GM18861 (cell line): ENCODE measurements at regions not wholly inside any gene's neighbourhood (a gene's known extent, or its start where the extent isn't known, plus 50 kb on each side); places are given as distances from the start of the nearest gene placed in this dataset.

Experiments used
- ATAC-seq: cut with Tn5 transposase; IDR thresholded peaks from one replicate; pipeline ENCODE4 v1.9.1; 2021; ENCODE audit not compliant: unreplicated experiment

DNA sequence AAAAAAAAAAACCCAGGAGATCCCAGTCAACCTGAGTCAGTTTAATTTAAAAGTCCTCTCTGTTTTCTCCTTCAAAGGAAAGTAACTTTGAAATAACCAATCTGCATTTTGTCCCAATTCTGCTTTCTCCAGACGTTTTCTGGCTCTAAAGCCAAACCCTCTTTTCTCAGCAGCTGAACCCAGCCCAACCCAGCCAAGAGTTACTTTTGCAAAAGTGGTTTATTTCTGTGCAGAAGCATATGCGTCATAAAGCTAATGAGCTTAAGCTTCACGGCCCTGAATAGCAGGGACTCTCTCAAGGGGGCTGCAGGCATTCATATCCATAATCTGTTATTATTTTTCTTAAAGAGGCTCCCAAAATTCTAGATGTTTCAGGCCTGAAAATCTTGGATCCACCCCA lies 176.6 kb downstream of the GALC start:
- ATAC-seq = no peak

DNA sequence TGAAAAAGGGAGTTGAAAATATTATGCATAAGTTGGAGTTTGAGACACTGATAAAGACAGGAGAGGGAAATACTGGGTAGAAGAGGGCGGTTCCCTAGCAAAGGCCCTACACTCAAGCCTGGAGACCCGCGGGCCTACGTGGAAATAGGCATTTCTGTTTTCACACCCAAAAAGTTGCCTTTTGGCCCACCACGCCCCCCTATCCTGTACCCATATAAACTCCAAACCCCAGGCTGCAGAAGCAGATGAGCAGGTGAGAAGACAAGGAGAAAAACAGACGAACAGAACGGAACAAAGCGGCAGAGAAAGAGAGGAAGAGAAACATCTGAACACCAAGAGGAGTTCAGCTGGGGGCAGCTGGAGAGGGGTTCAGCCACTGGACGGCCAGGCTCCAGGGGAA lies 177.9 kb downstream of the GALC start:
- no peak for ATAC-seq

DNA sequence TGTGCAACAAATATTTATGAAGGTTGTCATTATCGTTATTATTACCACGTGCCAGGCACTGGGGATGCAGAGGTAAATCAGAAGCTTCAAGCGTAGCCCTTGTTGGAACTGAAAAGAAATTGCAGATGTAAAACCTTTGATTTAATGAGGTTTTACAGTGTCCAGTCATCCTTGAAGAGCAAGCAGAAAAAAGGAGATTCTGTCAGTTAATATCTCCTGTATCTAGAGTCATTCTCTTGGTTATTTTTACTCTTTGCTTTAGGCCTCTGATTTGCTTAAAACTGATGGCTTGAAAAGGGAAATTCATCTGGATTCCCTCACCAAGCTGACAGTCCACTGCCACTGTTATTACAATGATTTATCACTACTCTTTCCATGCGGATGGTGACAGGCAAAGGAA lies 179.3 kb downstream of the GALC start:
- ATAC-seq = no peak

DNA sequence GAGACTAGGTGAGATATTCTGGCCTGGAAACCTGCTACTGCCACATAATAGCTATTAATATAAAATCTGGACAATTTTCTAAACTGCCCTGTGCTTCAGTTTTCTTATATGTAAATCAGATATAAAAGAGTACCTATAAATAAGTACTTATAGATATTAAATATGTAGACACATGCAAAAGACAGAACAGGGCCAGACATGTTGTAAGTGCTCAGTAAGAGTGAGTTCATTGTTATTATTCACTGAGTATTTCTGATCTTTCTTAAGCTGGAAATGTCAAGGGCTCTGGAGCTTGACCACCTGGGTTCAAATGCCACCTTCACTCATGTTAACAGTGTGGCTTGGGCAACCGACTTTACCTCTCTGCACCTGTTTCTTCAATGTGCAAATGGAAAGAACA lies 179.8 kb downstream of the GALC start:
- no peak for ATAC-seq

DNA sequence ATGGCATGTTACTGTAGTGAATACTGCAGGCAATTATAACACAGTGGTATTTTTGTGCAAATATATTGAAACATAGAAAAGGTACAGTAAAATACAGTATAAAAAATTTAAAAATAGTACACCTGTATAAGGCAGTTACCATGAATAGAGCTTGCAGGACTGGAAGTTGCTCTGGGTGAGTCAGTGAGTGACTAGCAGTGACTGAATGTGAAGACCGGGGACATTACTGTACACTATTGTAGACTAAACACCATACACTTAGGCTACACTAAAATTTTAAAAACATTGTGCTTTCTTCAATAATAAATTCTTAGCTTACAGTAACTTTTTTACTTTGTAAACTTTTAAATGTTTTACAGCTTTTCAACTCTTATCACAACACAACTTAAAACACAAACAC lies 181.7 kb downstream of the GALC start:
- ATAC-seq = no peak

DNA sequence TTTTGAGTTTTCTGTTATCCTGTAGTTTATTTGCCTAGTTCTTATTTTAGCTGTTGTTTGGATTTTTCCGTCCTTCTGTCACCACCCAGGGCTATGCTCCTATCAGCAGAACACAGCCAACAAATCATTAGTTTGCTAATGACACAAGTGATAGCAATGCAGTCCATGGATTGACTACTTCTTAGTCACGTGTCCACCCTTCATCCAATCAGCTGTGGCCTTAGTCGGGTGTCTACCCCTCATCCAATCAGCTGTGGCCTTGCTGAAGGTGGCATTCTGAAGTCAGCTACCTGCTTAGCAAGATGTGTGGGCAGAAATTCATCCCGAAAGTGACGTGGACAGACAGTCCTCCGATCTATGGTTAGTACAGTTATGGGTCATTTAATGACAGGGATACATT lies 182.3 kb downstream of the GALC start:
- no peak for ATAC-seq

DNA sequence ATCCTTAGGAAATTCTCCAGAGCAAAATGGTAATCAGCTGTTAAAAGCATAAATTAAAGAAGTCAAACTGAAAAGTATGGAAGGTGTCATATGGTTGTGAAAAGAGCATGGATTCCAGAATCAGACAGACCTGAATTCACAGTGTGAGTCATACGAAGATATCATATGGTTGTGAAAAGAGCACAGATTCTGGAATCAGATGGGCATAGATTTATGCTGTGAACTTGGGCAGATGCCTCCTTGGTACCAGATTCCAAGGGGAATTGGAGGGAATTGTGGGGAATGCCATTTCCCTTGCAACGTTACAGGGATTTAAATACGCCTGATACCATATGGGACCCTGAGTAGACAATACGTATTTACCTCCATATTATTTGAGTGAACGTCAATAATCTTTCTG lies 183.7 kb downstream of the GALC start:
- no peak for ATAC-seq

DNA sequence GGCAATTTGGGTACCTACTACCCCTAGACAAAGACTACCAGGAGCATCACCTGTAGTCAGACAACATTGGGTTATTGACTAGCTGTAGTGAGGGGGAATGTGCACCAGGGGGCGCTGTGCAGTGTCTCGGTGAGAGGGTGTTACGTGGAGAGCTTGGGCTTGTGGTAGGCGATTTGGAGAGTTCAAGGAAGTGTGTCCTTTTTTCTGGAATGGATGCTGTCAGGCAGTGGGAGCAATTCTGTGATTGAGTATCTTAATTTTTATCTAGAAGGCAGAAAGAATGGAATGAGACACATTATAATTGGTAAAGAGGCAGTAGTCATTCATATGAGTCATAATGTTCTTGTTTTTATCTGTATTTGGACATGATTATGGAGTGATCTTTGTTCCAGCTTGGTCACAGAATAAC lies 187.7 kb downstream of the GALC start:
- ATAC-seq = peak; percentile 73

DNA sequence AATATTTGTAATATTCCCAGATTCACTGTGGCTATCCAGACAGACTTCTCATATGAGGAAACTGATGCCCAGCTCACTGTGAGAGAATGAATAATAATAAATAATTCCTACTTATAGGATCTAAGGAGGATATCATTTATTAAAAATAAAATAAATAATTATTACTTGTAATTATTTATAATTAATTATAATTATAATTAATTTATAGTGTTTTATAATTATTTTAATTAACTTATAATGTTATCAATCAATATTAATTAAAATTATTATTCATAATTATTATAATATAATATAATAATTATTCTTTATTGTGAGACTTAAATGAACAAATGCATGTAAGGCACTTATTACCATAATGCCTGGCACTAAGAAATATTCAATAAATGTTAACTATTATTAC lies 192.8 kb downstream of the GALC start:
- no peak for ATAC-seq

DNA sequence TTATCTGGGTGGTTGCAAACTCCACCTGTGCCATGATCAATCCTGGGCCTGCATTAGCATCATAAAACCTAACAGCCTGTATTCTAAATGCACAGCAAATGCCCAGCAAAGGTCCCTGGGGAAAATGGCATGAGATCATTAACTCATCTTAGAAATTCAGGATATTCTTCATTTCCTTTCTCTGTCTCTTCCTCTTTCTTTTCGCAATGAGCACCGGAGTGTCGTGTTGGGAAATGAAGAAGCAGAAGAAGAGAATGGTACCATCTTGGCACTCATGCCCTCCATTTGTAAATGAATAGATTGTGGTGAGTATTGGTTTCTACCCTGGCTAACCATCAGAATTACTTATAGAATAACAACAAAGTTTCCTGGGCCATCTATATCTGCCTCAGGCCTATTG lies 193.6 kb downstream of the GALC start:
- ATAC-seq = no peak

DNA sequence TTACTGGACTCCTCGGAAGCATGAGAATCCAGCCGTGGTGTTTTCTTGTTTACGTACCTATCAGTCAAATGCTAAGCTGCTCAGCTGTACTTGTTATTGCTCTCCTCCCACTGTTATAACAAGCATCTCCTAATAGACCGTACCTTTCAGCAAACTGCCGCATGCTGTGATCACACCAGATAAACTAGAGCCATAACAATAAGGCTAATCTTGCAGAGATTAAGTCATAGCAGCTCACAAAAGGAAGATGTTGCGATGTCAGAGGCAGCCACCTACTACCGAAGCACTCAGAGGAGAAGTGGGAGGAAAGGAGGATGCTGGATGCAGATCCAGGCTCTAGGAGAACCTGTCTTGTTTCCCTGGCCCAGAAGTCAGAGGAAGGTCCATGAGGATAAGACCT lies 196.0 kb downstream of the GALC start:
- ATAC-seq = no peak

DNA sequence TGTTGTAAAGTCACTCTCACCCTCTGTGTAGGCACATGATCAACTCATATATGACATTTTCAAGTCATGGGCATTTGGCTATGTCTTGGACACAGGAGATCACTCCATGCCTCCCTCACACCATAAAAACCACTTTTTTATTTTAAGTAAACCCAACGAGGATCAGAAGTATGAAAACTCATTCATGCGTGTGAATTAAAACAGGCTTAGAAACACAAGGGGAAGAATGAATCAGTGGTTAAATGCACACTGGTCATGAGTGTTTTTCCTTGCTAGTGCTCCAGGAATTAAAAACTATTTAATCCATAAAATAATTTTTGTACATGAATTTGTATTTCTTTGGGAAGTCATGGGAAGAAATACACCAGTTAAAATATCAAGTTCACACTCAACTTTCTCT lies 198.4 kb downstream of the GALC start:
- no peak for ATAC-seq

DNA sequence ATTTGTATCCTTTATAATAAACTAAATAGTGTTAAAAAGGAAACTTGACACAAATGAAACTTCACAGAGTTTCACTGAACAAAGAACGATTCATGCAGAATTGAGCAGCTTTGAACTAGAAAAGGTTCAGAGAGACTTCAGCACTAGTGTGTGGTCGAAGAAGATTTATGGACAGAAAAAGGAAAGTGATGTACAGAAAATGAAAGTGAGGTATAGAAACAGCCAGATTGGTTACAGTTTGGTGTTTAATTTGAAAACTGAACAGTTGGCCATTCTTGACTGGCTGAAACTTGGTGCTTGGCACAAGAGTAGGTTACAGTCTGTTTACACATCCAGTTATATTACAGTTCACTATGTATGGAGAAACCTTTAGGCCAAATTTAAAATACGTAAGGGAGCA lies 207.1 kb downstream of the GALC start:
- ATAC-seq = peak; percentile 49

DNA sequence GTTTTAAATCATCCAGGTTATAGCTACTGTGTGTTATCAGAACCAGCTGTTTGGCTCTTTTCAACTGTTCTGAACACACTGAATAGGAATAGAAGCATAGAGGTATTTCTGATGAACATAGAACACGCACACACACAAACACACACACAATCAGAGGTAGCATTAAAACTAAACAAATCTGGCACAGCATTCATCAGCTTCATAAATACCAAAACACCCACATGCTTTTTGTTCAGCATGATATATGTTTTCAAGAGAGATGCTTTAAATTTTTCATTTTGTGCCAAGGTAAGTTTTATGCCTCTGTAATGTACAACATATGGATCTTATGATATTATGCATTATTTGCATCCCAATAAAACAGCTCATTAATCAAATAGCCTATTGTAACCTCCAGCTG lies 208.6 kb downstream of the GALC start:
- ATAC-seq = no peak

DNA sequence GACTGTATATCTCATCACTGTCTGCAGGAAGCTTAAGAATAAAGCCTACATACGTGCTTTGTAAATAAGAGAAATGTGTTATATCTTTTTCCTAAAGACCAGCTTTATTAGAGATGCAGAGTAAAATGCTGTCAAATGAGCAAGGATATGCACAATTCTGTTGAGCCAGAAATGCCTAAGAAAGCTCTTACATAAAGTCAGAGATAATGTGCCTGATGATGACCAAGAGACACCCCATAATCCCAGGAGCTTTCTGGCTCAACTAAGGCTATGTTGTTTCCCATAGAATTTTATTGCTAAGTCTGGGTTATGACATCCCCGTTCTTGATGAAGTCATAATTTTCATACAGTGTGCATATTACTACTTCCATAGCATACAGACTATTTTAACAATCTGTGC lies 209.9 kb downstream of the GALC start:
- no peak for ATAC-seq

DNA sequence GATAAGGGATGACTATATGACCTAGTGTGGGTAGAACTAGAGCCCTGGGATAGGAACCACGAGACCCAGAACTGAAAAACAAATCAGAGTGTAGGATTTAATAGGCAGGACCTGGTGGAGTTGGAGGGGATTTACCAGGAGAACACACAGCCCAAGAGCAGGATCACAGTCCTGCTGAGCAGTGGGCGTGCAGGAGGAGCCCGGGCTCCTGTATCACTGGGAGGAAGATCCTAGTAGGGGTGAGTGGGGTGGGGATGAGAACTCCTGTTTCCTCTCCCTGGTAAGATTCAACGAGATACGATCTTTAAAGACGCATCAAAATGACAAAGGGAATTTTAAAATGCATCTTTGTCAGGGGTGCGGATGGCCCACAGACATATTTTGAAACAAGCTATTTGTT lies 220.1 kb downstream of the GALC start:
- no peak for ATAC-seq

DNA sequence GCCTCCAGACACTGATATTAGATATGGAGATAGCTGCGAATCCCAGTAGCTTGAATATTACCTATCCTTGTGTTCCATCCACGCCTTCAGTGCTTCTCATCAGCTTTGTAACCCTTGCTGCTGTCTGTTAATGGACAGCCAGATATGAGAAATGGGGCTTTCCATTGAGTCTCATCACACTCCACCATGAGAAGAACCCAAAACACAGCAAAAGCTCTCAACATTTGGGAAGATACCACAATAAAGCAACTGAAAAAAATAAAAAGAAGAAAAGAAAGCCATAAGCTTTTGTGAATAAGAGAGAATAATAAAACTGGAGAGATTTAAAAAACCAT lies 225.4 kb downstream of the GALC start:
- ATAC-seq = peak; percentile 92

DNA sequence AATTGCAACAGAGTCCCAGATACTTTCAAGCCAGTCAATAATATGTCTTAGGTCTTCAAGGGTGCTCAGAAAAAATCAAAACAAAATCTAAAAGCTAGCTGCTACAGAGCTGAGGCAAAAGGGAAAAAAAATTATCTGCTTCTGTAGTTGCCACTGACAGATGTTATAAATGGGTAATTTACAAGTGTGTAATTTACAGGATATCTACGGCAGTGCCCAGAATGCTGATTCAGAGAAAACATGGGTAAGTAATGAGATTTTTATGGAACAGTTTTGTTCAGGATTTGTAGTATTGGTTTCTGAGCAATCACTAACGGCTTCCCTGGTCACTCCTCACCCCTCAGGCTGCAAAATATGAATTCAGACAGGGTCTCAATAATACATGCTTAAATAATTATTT lies 234.1 kb downstream of the GALC start:
- ATAC-seq = no peak

DNA sequence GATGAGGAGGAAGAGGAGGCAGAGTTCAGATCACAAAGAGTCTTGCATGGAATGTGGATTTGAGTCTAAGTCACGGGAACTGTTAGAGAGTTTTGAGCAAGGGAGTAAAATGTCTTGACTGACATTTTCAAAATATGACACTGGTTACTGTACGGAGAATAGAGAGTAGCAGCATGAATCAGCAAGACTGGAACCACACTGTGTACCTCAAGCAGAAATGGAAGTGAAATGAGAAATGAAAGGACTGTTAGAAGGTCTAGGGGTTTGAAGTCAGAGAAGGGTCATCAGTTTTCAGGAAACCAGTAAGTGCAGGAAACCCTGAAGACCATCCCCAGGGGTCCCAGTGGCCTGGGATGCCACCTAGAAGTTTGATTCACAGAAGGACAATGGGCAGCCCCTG lies 236.3 kb downstream of the GALC start:
- peak; percentile 65 for ATAC-seq

DNA sequence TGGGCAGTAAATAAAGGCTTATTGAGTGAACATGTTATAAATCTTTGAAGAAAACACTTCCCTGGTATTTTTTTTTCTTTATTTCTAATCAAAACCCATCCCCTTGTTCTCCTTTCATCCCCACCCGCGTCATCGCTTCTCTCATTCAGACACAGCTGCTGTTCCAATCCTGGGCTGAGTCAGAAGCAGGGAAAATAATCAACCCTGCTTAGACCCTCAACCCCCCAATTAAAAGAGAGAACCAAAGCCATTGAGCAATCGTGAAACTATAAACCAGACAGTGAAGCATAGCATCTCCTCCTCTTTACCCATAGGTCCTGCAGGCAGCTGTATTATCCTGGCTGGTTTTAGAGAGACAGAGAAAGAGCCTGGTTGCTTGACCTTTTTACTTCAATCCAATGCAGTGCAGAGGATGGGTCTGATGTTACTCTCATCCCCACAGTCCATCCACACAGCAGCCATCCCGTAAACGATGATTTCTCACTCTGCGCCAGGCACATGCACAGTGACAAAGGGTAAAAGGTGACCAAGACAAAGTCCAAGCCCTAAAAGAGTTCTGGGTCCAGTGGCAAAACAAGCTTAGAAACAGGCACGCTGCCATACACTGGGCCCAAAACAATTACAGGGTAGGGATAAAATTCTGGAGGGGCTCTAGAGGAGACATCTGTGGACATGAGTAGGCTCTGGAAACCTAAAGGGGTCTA lies 238.3 kb downstream of the GALC start:
- no peak for ATAC-seq

DNA sequence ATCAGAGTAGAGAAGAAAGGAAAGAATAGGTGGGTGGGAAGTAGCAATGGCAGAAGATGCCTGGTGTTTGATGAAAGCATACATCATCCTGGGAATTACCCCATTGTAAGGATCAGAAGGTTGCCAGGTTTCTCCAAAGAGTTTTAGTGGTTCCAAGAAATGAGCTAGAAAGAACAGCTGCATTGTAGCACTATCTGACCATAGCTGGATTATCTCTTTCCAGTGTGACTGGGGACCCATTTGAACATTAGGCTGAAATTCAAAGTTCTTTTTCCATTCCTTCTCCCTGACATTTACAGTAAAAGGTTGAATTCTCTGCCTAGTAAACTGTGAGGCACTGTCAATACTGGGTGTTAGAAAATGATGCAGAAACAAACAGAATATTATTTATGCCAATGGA lies 244.4 kb downstream of the GALC start:
- no peak for ATAC-seq

DNA sequence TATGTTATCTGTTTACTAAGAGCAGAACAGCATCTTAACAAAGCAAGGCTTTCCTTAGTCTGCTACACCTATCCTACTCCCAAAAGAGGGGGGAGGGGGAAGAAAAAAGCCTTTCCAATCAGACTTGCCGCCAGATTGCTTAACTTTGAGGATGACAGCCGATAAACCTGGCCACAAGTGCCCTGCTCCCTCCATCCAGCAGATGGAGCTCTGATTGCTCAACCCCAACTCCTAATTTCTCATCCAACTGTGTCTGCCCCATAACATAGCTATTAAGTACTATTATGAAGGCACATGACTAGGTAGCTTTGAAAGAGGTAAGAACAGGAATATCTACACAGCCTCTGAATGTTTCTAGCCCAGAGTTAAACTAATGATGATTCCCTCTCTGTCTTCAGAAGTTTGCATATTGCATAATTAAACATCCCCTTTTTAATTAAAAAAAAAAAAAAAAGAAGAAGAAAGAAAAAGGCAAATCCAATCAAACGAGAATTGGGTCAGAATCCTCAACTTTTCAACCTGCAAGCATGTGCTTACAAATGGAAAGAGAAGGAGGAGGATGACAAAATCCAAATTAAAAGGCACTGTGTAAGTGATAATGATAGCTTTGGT lies 247.4 kb downstream of the GALC start:
- ATAC-seq = peak; percentile 64
